ENCODE measurements at regions not wholly inside any gene's neighbourhood (a gene's known extent, or its start where the extent isn't known, plus 50 kb on each side); places are given as distances from the start of the nearest gene placed in this dataset.

GRCh38 chr15:93835344-93835743 lies 396.0 kb upstream of the MCTP2 start:
- Mint-ChIP-seq H3K9me3 (no peaks in the 10 kb centered on the region), H3K4me1 (no peaks in the 10 kb centered on the region), H3K27ac (no peak overlapping the region), H3K4me3 (no peak overlapping the region), H3K27me3 (peaks cover 0 to 3% of the 10 kb centered on the region in 2 donors), H3K36me3 (no peaks in the 10 kb centered on the region)
- ATAC-seq (replicated peaks in 1 of 4) (no peak), DNase-seq (no peak)
- no peak overlapping the region for H3K27ac ChIP-seq (ENCODE audit: low read length)
- peaks cover 0 to 2% of the 10 kb centered on the region in 2 experiments for H3K27me3 ChIP-seq (replicated peaks in 1 of 2; ENCODE audit: control insufficient read depth in 2 of 2, extremely low read depth in 1 of 2, insufficient read depth in 2 of 2, low read length in 1 of 2)
- H3K4me3 ChIP-seq (ENCODE audit: control insufficient read depth in 1 of 2, extremely low read depth in 1 of 2, low read length in 1 of 2): no peak overlapping the region
- H3K36me3 ChIP-seq (ENCODE audit: control insufficient read depth in 2 of 2, extremely low read depth in 1 of 2, insufficient read depth in 1 of 2, low read length in 1 of 2): no peaks in the 10 kb centered on the region
- ChIA-PET CTCF (no interaction called here), POLR2A (no interaction called here)
- no CpG with 5 or more reads among the region's 2 CpGs for WGBS (ENCODE audit: insufficient coverage)
- H3K4me1 ChIP-seq (ENCODE audit: control insufficient read depth in 1 of 2, extremely low read depth in 1 of 2, insufficient read depth in 2 of 2, low read length in 2 of 2): no peaks in the 10 kb centered on the region
- no peaks in the 10 kb centered on the region for H3K9me3 ChIP-seq

GRCh38 chr15:93831641-93832040 lies 399.7 kb upstream of the MCTP2 start:
- ATAC-seq (replicated peaks in 1 of 4) (no peak), DNase-seq (no peak)
- no peak overlapping the region for H3K27ac Mint-ChIP-seq
- WGBS (ENCODE audit: insufficient coverage): no CpG with 5 or more reads among the region's 1 CpG
- no peaks in the 10 kb centered on the region for H3K36me3 Mint-ChIP-seq
- Histone ChIP-seq H3K9me3 (no peaks in the 10 kb centered on the region), H3K27ac (ENCODE audit: low read length) (no peak overlapping the region), H3K36me3 (ENCODE audit: control insufficient read depth in 2 of 2, extremely low read depth in 1 of 2, insufficient read depth in 1 of 2, low read length in 1 of 2) (no peaks in the 10 kb centered on the region), H3K27me3 (replicated peaks in 1 of 2; ENCODE audit: control insufficient read depth in 2 of 2, extremely low read depth in 1 of 2, insufficient read depth in 2 of 2, low read length in 1 of 2) (peaks cover 0 to 2% of the 10 kb centered on the region in 2 experiments), H3K4me1 (ENCODE audit: control insufficient read depth in 1 of 2, extremely low read depth in 1 of 2, insufficient read depth in 2 of 2, low read length in 2 of 2) (no peaks in the 10 kb centered on the region), H3K4me3 (ENCODE audit: control insufficient read depth in 1 of 2, extremely low read depth in 1 of 2, low read length in 1 of 2) (no peak overlapping the region)
- peaks cover 0 to 5% of the 10 kb centered on the region in 2 donors for H3K27me3 Mint-ChIP-seq
- no peak overlapping the region for H3K4me3 Mint-ChIP-seq
- H3K9me3 Mint-ChIP-seq: no peaks in the 10 kb centered on the region
- POLR2A ChIA-PET: no interaction called here
- CTCF ChIA-PET: interaction anchor here in 1 of 2 donors (0.6 kb wide), 1 partner anchor 447 kb away, joined by 3 read pairs; no protein-coding TSS in a partner anchor
- no peaks in the 10 kb centered on the region for H3K4me1 Mint-ChIP-seq

GRCh38 chr15:93830221-93831080 lies 400.9 kb upstream of the MCTP2 start:
- ChIA-PET CTCF (no interaction called here), POLR2A (no interaction called here)
- Histone ChIP-seq H3K4me1 (ENCODE audit: control insufficient read depth in 1 of 2, extremely low read depth in 1 of 2, insufficient read depth in 2 of 2, low read length in 2 of 2) (no peaks in the 10 kb centered on the region), H3K36me3 (ENCODE audit: control insufficient read depth in 2 of 2, extremely low read depth in 1 of 2, insufficient read depth in 1 of 2, low read length in 1 of 2) (no peaks in the 10 kb centered on the region), H3K27me3 (replicated peaks in 1 of 2; ENCODE audit: control insufficient read depth in 2 of 2, extremely low read depth in 1 of 2, insufficient read depth in 2 of 2, low read length in 1 of 2) (peaks cover 0 to 2% of the 10 kb centered on the region in 2 experiments), H3K4me3 (ENCODE audit: control insufficient read depth in 1 of 2, extremely low read depth in 1 of 2, low read length in 1 of 2) (no peak overlapping the region), H3K27ac (ENCODE audit: low read length) (no peak overlapping the region), H3K9me3 (no peaks in the 10 kb centered on the region)
- peaks cover 0 to 5% of the 10 kb centered on the region in 2 donors for H3K27me3 Mint-ChIP-seq
- no peaks in the 10 kb centered on the region for H3K36me3 Mint-ChIP-seq
- no peak overlapping the region for H3K27ac Mint-ChIP-seq
- H3K4me3 Mint-ChIP-seq: no peak overlapping the region
- WGBS (ENCODE audit: insufficient coverage): no CpG with 5 or more reads among the region's 2 CpGs
- DNase-seq (no peak), ATAC-seq (replicated peaks in 1 of 4) (no peak)
- H3K4me1 Mint-ChIP-seq: no peaks in the 10 kb centered on the region
- H3K9me3 Mint-ChIP-seq: no peaks in the 10 kb centered on the region

GRCh38 chr15:93829115-93829870 lies 402.1 kb upstream of the MCTP2 start:
- ATAC-seq (replicated peaks in 1 of 4) (no peak), DNase-seq (no peak)
- Histone ChIP-seq H3K27ac (ENCODE audit: low read length) (no peak overlapping the region), H3K36me3 (ENCODE audit: control insufficient read depth in 2 of 2, extremely low read depth in 1 of 2, insufficient read depth in 1 of 2, low read length in 1 of 2) (no peaks in the 10 kb centered on the region), H3K27me3 (replicated peaks in 1 of 2; ENCODE audit: control insufficient read depth in 2 of 2, extremely low read depth in 1 of 2, insufficient read depth in 2 of 2, low read length in 1 of 2) (peaks cover 0 to 2% of the 10 kb centered on the region in 2 experiments), H3K4me3 (ENCODE audit: control insufficient read depth in 1 of 2, extremely low read depth in 1 of 2, low read length in 1 of 2) (no peak overlapping the region), H3K4me1 (ENCODE audit: control insufficient read depth in 1 of 2, extremely low read depth in 1 of 2, insufficient read depth in 2 of 2, low read length in 2 of 2) (no peaks in the 10 kb centered on the region), H3K9me3 (no peaks in the 10 kb centered on the region)
- CTCF ChIA-PET: no interaction called here
- H3K4me1 Mint-ChIP-seq: no peaks in the 10 kb centered on the region
- WGBS (ENCODE audit: insufficient coverage): 84% methylated on average over 6 of the region's 10 CpGs
- no peaks in the 10 kb centered on the region for H3K36me3 Mint-ChIP-seq
- H3K4me3 Mint-ChIP-seq: no peak overlapping the region
- H3K27ac Mint-ChIP-seq: no peak overlapping the region
- no peaks in the 10 kb centered on the region for H3K9me3 Mint-ChIP-seq
- H3K27me3 Mint-ChIP-seq: peaks cover 0 to 5% of the 10 kb centered on the region in 2 donors
- POLR2A ChIA-PET: no interaction called here

GRCh38 chr15:93826790-93827189 lies 404.6 kb upstream of the MCTP2 start:
- H3K4me1 Mint-ChIP-seq: no peaks in the 10 kb centered on the region
- Histone ChIP-seq H3K27me3 (replicated peaks in 1 of 2; ENCODE audit: control insufficient read depth in 2 of 2, extremely low read depth in 1 of 2, insufficient read depth in 2 of 2, low read length in 1 of 2) (no peaks in the 10 kb centered on the region), H3K36me3 (ENCODE audit: control insufficient read depth in 2 of 2, extremely low read depth in 1 of 2, insufficient read depth in 1 of 2, low read length in 1 of 2) (no peaks in the 10 kb centered on the region), H3K4me1 (ENCODE audit: control insufficient read depth in 1 of 2, extremely low read depth in 1 of 2, insufficient read depth in 2 of 2, low read length in 2 of 2) (no peaks in the 10 kb centered on the region), H3K4me3 (ENCODE audit: control insufficient read depth in 1 of 2, extremely low read depth in 1 of 2, low read length in 1 of 2) (no peak overlapping the region), H3K9me3 (no peaks in the 10 kb centered on the region), H3K27ac (ENCODE audit: low read length) (no peak overlapping the region)
- H3K27me3 Mint-ChIP-seq: peaks cover 0 to 2% of the 10 kb centered on the region in 2 donors
- DNase-seq (no peak), ATAC-seq (replicated peaks in 1 of 4) (no peak)
- no peak overlapping the region for H3K4me3 Mint-ChIP-seq
- ChIA-PET CTCF (no interaction called here), POLR2A (no interaction called here)
- H3K9me3 Mint-ChIP-seq: no peaks in the 10 kb centered on the region
- H3K36me3 Mint-ChIP-seq: no peaks in the 10 kb centered on the region
- no peak overlapping the region for H3K27ac Mint-ChIP-seq
- 79% methylated on average over 4 of the region's 4 CpGs for WGBS (ENCODE audit: insufficient coverage)

- Histone ChIP-seq H3K27ac (ENCODE audit: low read length) (no peak overlapping the region), H3K27me3 (replicated peaks in 1 of 2; ENCODE audit: control insufficient read depth in 2 of 2, extremely low read depth in 1 of 2, insufficient read depth in 2 of 2, low read length in 1 of 2) (no peaks in the 10 kb centered on the region), H3K9me3 (no peaks in the 10 kb centered on the region), H3K4me3 (ENCODE audit: control insufficient read depth in 1 of 2, extremely low read depth in 1 of 2, low read length in 1 of 2) (no peak overlapping the region), H3K4me1 (ENCODE audit: control insufficient read depth in 1 of 2, extremely low read depth in 1 of 2, insufficient read depth in 2 of 2, low read length in 2 of 2) (no peaks in the 10 kb centered on the region), H3K36me3 (ENCODE audit: control insufficient read depth in 2 of 2, extremely low read depth in 1 of 2, insufficient read depth in 1 of 2, low read length in 1 of 2) (no peaks in the 10 kb centered on the region)
- CTCF ChIA-PET: no interaction called here
- no peak overlapping the region for H3K4me3 Mint-ChIP-seq
- H3K27ac Mint-ChIP-seq: no peak overlapping the region
- no peaks in the 10 kb centered on the region for H3K36me3 Mint-ChIP-seq
- H3K9me3 Mint-ChIP-seq: no peaks in the 10 kb centered on the region
- 68% methylated on average over 3 of the region's 3 CpGs for WGBS (ENCODE audit: insufficient coverage)
- POLR2A ChIA-PET: no interaction called here
- H3K4me1 Mint-ChIP-seq: no peaks in the 10 kb centered on the region
- no peak for DNase-seq
- peaks cover 0 to 2% of the 10 kb centered on the region in 2 donors for H3K27me3 Mint-ChIP-seq
- no peak for ATAC-seq (replicated peaks in 1 of 4)
Measured at GRCh38 chr15:93826293-93826692, 405.1 kb upstream of the MCTP2 start.

Measured in T-cell (primary cell).